ENCODE measurements at regions not wholly inside any gene's neighbourhood (a gene's known extent, or its start where the extent isn't known, plus 50 kb on each side); places are given as distances from the start of the nearest gene placed in this dataset.

GRCh38 chr4:20639346-20639745, 60.9 kb upstream of the PACRGL start (continued):
- TF ChIP-seq DIDO1 (tag; IDR thresholded peaks at IDR 0.05; ENCODE audit: low read depth) = no peak
- TF ChIP-seq TEAD2 (tag; IDR thresholded peaks at IDR 0.05) = no peak
- no peak for TF ChIP-seq ATF6 (CRISPR knock-in tag; IDR thresholded peaks at IDR 0.05)
- TF ChIP-seq EP400 (IDR thresholded peaks at IDR 0.05) = no peak

GRCh38 chr4:20640989-20641388, 59.3 kb upstream of the PACRGL start:
- H3K4me3 ChIP-seq = no peak overlapping the region
- no peaks in the 10 kb centered on the region for H3K9me3 ChIP-seq (replicated peaks; ENCODE audit: control insufficient read depth, insufficient read depth, low read depth, low read length)
- FAIRE-seq (no peak), DNase-seq (ENCODE audit: extremely low read depth in 1 of 4, low spot score in 3 of 4) (no peak), ATAC-seq (no peak)
- BruUV-seq (replicated peaks) = no TSS peak
- intact Hi-C loops (cut with micrococcal nuclease) = no loop called here
- H3K79me2 ChIP-seq (ENCODE audit: control insufficient read depth, insufficient read depth, low read length) = no peaks in the 10 kb centered on the region
- in situ Hi-C loops (cut with MboI) = no loop called here
- TF ChIP-seq U2AF1 (optimal IDR thresholded peaks at IDR 0.05; ENCODE audit: low read depth, low read length) (no peak), CBX1 (IDR thresholded peaks at IDR 0.05; ENCODE audit: low read depth) (no peak), FOXJ2 (tag; IDR thresholded peaks at IDR 0.05) (no peak), KLF13 (tag; IDR thresholded peaks at IDR 0.05; ENCODE audit: borderline replicate concordance, low read depth) (no peak), MEF2A (IDR thresholded peaks at IDR 0.05; ENCODE audit: control insufficient read depth, low read depth, low read length) (no peak), AFF1 (IDR thresholded peaks at IDR 0.05; ENCODE audit: low read depth in 1 of 2, partially characterized antibody in 2 of 2) (no peak), ZNF175 (CRISPR knock-in tag; IDR thresholded peaks at IDR 0.05; ENCODE audit: low read depth) (no peak), GABPB2 (CRISPR knock-in tag; conservative IDR thresholded peaks at IDR 0.05) (no peak), SMAD1 (IDR thresholded peaks at IDR 0.05; ENCODE audit: low read depth, low read length, partially characterized antibody) (no peak), TAF15 (IDR thresholded peaks at IDR 0.05; ENCODE audit: low read depth, low read length) (no peak)
- POLR2A ChIA-PET = no interaction called here
- no peaks in the 10 kb centered on the region for H3K36me3 ChIP-seq (ENCODE audit: control insufficient read depth, insufficient read depth, low read length)
- no peaks in the 10 kb centered on the region for H3K27me3 ChIP-seq (ENCODE audit: control insufficient read depth in 2 of 2, insufficient read depth in 2 of 2, low read length in 2 of 2)
- H3K4me1 ChIP-seq (replicated peaks in 1 of 2; ENCODE audit: control insufficient read depth in 2 of 2, insufficient read depth in 2 of 2, low read length in 2 of 2) = no peaks in the 10 kb centered on the region
- H3K9ac ChIP-seq (ENCODE audit: insufficient read depth in 1 of 2, low read depth in 2 of 2, low read length in 2 of 2) = no peak overlapping the region
- WGBS (ENCODE audit: insufficient coverage, low coverage, missing lambda C conversion rate) = 0% methylated on average over 2 of the region's 2 CpGs
- H3K4me2 ChIP-seq (ENCODE audit: insufficient read depth, low read length) = no peak overlapping the region
- no peak overlapping the region for H3K27ac ChIP-seq (ENCODE audit: extremely low read depth, low read depth, low read length)
- CTCF ChIA-PET (ENCODE audit: low intra/inter-chr PET ratio) = no interaction called here
- no peaks in the 10 kb centered on the region for H4K20me1 ChIP-seq (replicated peaks; ENCODE audit: control insufficient read depth, insufficient read depth, low read length)
- H3K9me1 ChIP-seq (ENCODE audit: control insufficient read depth, insufficient read depth, low read length) = no peaks in the 10 kb centered on the region
- no peak overlapping the region for H2AFZ ChIP-seq (ENCODE audit: low read depth, low read length)
